GM21576 (cell line): ENCODE measurements at regions not wholly inside any gene's neighbourhood (a gene's known extent, or its start where the extent isn't known, plus 50 kb on each side); places are given as distances from the start of the nearest gene placed in this dataset.

Experiments used
- ATAC-seq: cut with Tn5 transposase; IDR thresholded peaks from one replicate; pipeline ENCODE4 v1.9.1; 2021; ENCODE audit warnings: mild to moderate bottlenecking, moderate library complexity; ENCODE audit not compliant: unreplicated experiment

- no peak for ATAC-seq
Measured at GRCh38 chr15:38692789-38693062, 128.1 kb upstream of the RASGRP1 start.

- no peak for ATAC-seq
Measured at GRCh38 chr15:38695249-38696108, 130.9 kb upstream of the RASGRP1 start.

GRCh38 chr15:38696109-38696727 is 131.6 kb upstream of the RASGRP1 start:
- peak; percentile 50 for ATAC-seq

- ATAC-seq = no peak
Measured at GRCh38 chr15:38696790-38697495, 132.3 kb upstream of the RASGRP1 start.

GRCh38 chr15:38698254-38698653 is 133.6 kb upstream of the RASGRP1 start:
- ATAC-seq = no peak

GRCh38 chr15:38699633-38700230 is 135.1 kb upstream of the RASGRP1 start:
- ATAC-seq = no peak

- ATAC-seq = no peak
Measured at GRCh38 chr15:38701149-38701548, 136.5 kb upstream of the RASGRP1 start.

GRCh38 chr15:38702178-38702912 is 137.7 kb upstream of the RASGRP1 start:
- ATAC-seq = no peak

GRCh38 chr15:38705436-38706219 is 141.0 kb upstream of the RASGRP1 start:
- no peak for ATAC-seq

- ATAC-seq = no peak
Measured at GRCh38 chr15:38706956-38707355, 142.3 kb upstream of the RASGRP1 start.

GRCh38 chr15:38707802-38708671 is 143.4 kb upstream of the RASGRP1 start:
- peak; percentile 78 for ATAC-seq

GRCh38 chr15:38708672-38709180 is 144.1 kb upstream of the RASGRP1 start:
- no peak for ATAC-seq

- ATAC-seq = no peak
Measured at GRCh38 chr15:38709196-38709595, 144.6 kb upstream of the RASGRP1 start.

- no peak for ATAC-seq
Measured at GRCh38 chr15:38714309-38715072, 149.9 kb upstream of the RASGRP1 start.

GRCh38 chr15:38720893-38721567 is 156.4 kb upstream of the RASGRP1 start:
- ATAC-seq = no peak

GRCh38 chr15:38721568-38721945 is 156.9 kb upstream of the RASGRP1 start:
- ATAC-seq = no peak

- ATAC-seq = no peak
Measured at GRCh38 chr15:38722236-38722635, 157.6 kb upstream of the RASGRP1 start.

- no peak for ATAC-seq
Measured at GRCh38 chr15:38724827-38725226, 160.2 kb upstream of the RASGRP1 start.
